GM11168 (cell line): ENCODE measurements at regions not wholly inside any gene's neighbourhood (a gene's known extent, or its start where the extent isn't known, plus 50 kb on each side); places are given as distances from the start of the nearest gene placed in this dataset.

Experiments
- in situ Hi-C: fragments of 300-500 bp; cut with MboI; formaldehyde crosslinking; loops from one replicate; pipeline ENCODE4 v1.12.0; 2022; ENCODE audit warnings: low sequenced_read_pairs; ENCODE audit not compliant: unreplicated experiment

DNA sequence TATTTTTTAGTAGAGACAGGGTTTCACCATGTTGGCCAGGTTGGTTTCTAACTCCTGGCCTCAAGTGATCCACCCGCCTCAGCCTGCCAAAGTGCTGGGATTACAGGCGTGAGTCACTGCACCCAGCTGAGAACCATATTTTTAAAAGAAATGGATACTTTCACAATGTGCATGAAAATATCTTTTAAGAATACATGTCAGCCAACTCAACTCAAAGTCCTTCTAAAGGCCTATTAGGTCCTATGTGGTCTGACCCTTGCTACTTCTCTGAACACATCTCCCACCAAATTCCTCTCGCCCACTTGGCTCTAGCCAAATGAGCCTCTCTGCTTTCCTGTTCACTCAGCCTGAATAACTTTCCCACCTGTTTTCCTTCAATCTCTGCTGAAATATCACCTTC lies 119.6 kb downstream of the MTX2 start:
- in situ Hi-C loops, result no loop called here

- in situ Hi-C loops, result no loop called here
These were observed 121.3 kb downstream of the MTX2 start for GRCh38 chr2:176390276-176391147.

DNA sequence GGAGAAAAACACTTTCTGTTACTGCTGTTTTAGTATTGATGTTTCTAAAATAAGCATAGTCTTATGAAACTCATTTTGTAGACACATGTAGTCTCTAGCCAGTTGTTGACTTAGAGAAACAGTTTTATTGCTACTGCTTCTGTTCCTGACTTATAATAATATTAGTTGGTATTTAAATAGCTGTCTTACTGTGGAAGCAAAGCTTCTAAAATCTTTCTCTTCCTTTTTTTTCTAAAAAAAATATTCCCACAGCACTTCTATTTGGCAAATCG lies 121.8 kb downstream of the MTX2 start:
- in situ Hi-C loops, result no loop called here

GRCh38 chr2:176392249-176392648 lies 123.0 kb downstream of the MTX2 start:
- in situ Hi-C loops, result no loop called here

- in situ Hi-C loops, result no loop called here
These were observed 123.6 kb downstream of the MTX2 start for GRCh38 chr2:176392744-176393414.

GRCh38 chr2:176395273-176395854 lies 126.1 kb downstream of the MTX2 start:
- in situ Hi-C loops, result no loop called here

DNA sequence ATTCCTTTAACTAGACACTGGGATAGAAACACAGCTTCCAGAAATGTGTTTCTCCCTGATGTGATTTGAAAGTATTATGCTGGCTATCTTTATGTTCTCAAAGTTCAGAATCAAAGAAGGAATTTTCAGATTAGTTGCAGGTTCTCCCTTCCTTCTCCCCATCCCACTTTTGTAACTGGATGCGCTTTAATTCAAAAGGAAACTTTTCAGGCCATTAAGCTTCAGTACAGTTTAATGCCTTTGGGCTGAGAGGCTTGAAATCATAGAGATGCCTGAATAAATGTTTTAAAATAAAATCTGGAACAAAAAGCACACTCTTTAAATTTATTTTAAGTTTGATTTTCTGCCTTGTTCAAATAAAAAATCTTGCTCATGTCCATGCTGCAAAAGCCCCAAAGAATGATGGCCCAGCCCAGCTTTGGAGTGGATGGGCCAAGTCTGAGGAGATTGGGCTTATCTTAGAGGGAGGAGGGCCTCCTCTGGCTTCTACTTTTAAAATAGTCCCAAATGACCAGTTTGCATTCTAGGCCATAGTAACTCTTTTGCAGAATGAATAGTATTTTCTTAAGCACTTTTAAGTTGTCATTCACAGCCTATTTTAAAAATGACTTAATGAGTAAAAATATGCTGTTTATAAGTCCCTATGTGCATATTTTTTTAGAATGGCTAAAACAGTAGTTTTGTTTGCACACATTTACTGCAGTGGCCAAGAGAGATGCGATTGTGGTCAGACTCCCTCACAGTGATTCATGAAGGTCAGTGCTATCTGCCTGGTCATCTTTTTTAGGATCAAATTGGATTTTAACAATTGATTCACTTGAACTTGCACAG lies 129.2 kb downstream of the MTX2 start:
- in situ Hi-C loops, result no loop called here

- in situ Hi-C loops, result no loop called here
These were observed 129.9 kb downstream of the MTX2 start for GRCh38 chr2:176399074-176399598.

DNA sequence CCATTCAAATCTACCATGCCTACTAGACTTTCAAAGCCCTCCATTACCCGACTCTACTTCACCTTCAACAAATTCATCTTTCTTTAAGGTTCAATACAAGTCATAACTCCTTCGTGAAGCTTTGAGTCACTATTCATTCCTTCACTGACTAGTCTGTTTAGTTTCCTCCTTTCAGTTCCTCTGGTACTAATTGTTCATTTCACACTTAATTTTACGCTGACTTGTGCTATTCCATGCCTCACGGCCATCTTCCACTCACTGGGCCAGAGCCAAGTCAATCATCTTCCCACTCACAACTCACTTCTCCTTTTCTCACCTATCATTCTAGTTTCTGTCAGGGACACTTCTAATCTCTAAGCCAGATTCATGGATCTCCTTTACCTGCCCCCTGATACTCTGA lies 136.2 kb downstream of the MTX2 start:
- in situ Hi-C loops, result no loop called here

- in situ Hi-C loops, result no loop called here
These were observed 138.5 kb downstream of the MTX2 start for GRCh38 chr2:176407706-176408105.

GRCh38 chr2:176409671-176410070 lies 140.4 kb downstream of the MTX2 start:
- in situ Hi-C loops, result no loop called here

GRCh38 chr2:176412136-176412535 lies 142.9 kb downstream of the MTX2 start:
- in situ Hi-C loops, result no loop called here

DNA sequence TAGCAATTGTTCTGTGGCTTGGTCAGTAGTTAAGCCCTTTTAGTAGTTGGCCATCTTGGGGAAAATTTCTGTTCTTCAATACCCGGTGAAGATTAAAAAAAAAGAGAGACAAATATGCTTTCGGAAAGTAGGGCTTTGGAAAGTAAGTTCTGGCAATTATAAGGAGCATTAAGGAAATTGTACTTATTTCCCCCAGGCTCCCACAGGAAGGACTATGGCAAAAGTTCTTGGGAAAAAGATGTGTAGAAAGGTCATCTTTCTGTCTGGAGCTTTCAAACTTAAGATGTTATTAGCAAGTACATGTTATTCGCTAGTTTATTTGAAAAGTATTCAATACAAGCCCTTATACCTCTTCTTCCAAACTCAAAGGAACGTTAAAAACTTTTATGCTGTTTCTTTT lies 144.5 kb downstream of the MTX2 start:
- in situ Hi-C loops, result no loop called here

DNA sequence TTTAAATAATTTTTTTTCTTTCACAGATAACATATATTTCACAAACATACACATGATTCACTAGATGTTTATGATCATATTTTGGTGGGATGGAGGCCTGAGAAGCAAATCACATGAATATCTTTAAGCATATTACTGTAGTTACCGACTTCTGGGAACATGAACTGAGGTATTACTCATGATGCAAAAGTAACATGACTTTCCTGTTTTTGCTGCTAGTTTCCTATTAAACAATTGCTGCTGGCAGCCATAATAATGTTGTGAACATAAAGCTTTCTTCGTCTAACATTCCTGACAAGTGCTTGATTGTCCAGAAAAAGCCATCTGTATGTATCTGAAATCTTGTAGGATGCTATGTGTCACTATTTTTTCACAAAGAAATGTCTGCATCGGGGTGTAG lies 145.4 kb downstream of the MTX2 start:
- in situ Hi-C loops, result no loop called here

- in situ Hi-C loops, result no loop called here
These were observed 146.1 kb downstream of the MTX2 start for GRCh38 chr2:176415174-176415895.

GRCh38 chr2:176415937-176416499 lies 146.8 kb downstream of the MTX2 start:
- in situ Hi-C loops, result no loop called here

- in situ Hi-C loops, result no loop called here
These were observed 149.5 kb downstream of the MTX2 start for GRCh38 chr2:176418768-176419167.

GRCh38 chr2:176419591-176420071 lies 150.4 kb downstream of the MTX2 start:
- in situ Hi-C loops, result no loop called here

DNA sequence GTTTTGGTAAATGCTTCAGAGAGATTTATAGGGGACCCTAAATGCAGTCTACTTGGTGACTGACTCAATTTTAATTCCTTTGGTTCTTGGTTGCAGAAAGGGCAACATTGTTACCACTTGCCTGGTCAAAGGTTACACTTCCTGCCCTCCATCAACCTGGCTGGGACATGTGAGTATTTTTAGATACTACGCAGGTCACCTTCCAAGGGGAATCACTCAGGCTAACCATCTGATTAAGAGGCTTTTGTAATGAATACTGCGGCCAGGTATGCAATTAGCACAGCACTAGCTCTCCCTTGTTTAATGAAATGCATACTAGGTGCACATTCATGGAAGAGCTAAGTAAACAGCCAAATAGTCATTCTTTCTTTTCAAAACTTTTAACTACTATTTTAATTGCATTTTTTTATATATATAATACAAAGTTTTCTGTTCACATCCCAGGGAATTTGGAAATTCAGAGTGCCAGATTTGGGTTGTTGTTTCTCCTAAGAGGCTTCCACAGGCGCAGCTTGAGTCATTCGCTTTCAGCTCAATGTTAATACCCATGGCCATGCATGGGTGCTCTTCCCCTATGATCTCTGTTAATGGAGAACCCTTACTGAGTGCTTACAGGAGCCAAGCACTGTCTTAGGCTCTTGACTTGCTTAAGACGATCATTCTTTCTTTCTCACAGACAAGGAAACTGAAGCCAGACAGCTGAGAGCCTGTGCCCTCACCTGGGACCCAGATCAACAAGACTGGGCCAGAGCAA lies 152.2 kb downstream of the MTX2 start:
- in situ Hi-C loops, result no loop called here
